ENCODE measurements at regions not wholly inside any gene's neighbourhood (a gene's known extent, or its start where the extent isn't known, plus 50 kb on each side); places are given as distances from the start of the nearest gene placed in this dataset.

- 67 to 82% methylated on average over 4 of the region's 4 CpGs for WGBS, 2 donors
- no peak overlapping the region for H3K4me3 ChIP-seq (ENCODE audit: low read depth in 1 of 2, low read length in 2 of 2)
- H3K9me3 ChIP-seq (ENCODE audit: control insufficient read depth in 2 of 2, insufficient read depth in 1 of 2, low read depth in 1 of 2, low read length in 1 of 2), result no peaks in the 10 kb centered on the region
- H3K36me3 ChIP-seq (ENCODE audit: control insufficient read depth in 2 of 2, insufficient read depth in 2 of 2, low read length in 1 of 2), result no peaks in the 10 kb centered on the region
- H3K4me1 ChIP-seq (ENCODE audit: control insufficient read depth in 2 of 2, insufficient read depth in 2 of 2, low read length in 1 of 2), result no peaks in the 10 kb centered on the region
- no peaks in the 10 kb centered on the region for H3K27me3 ChIP-seq (ENCODE audit: control insufficient read depth in 1 of 2, insufficient read depth in 2 of 2, low read length in 2 of 2)
- no peak overlapping the region for H3K27ac ChIP-seq (ENCODE audit: low read depth in 2 of 2, low read length in 1 of 2)
Observed at GRCh38 chr3:40593351-40593750, 68.6 kb downstream of the ZNF621 start.

DNA sequence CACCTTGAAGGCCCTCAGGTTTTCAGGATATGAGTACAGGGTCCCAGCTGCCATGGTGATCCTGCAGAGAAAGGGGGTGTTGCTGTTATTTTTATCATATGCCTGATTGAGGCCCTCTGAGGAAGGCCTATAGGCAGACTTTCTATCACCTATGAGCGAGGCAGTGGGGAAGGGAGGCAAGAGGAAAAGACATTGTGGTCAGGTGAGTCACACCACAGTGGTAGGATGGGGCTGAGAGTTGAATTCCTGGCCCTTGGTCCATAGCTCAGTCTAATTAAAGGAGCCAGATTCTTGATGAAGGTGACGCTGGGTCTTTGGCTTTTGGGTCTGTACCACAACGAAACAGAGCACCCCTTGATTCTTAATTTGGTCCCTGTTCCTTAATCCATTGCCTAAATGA, 72.7 kb downstream of the ZNF621 start:
- H3K36me3 ChIP-seq (ENCODE audit: control insufficient read depth in 2 of 2, insufficient read depth in 2 of 2, low read length in 1 of 2), result no peaks in the 10 kb centered on the region
- 90 to 91% methylated on average over 3 of the region's 3 CpGs for WGBS, 2 donors

GRCh38 chr3:40598338-40598737, 73.6 kb downstream of the ZNF621 start:
- Histone ChIP-seq H3K4me3 (ENCODE audit: low read depth in 1 of 2, low read length in 2 of 2) (no peak overlapping the region), H3K27me3 (ENCODE audit: control insufficient read depth in 1 of 2, insufficient read depth in 2 of 2, low read length in 2 of 2) (no peaks in the 10 kb centered on the region)

More for the DNA sequence above, 72.7 kb downstream of the ZNF621 start:
- no peaks in the 10 kb centered on the region for H3K27me3 ChIP-seq (ENCODE audit: control insufficient read depth in 1 of 2, insufficient read depth in 2 of 2, low read length in 2 of 2)
- no peaks in the 10 kb centered on the region for H3K9me3 ChIP-seq (ENCODE audit: control insufficient read depth in 2 of 2, insufficient read depth in 1 of 2, low read depth in 1 of 2, low read length in 1 of 2)
- no peak overlapping the region for H3K27ac ChIP-seq (ENCODE audit: low read depth in 2 of 2, low read length in 1 of 2)
- H3K4me3 ChIP-seq (ENCODE audit: low read depth in 1 of 2, low read length in 2 of 2), result no peak overlapping the region
- no peaks in the 10 kb centered on the region for H3K4me1 ChIP-seq (ENCODE audit: control insufficient read depth in 2 of 2, insufficient read depth in 2 of 2, low read length in 1 of 2)

GRCh38 chr3:40598962-40599361, 74.2 kb downstream of the ZNF621 start:
- Histone ChIP-seq H3K27ac (ENCODE audit: low read depth in 2 of 2, low read length in 1 of 2) (no peak overlapping the region), H3K4me3 (ENCODE audit: low read depth in 1 of 2, low read length in 2 of 2) (no peak overlapping the region), H3K9me3 (ENCODE audit: control insufficient read depth in 2 of 2, insufficient read depth in 1 of 2, low read depth in 1 of 2, low read length in 1 of 2) (no peaks in the 10 kb centered on the region), H3K36me3 (ENCODE audit: control insufficient read depth in 2 of 2, insufficient read depth in 2 of 2, low read length in 1 of 2) (no peaks in the 10 kb centered on the region), H3K27me3 (ENCODE audit: control insufficient read depth in 1 of 2, insufficient read depth in 2 of 2, low read length in 2 of 2) (no peaks in the 10 kb centered on the region), H3K4me1 (ENCODE audit: control insufficient read depth in 2 of 2, insufficient read depth in 2 of 2, low read length in 1 of 2) (no peaks in the 10 kb centered on the region)
- 82 to 87% methylated on average over 3 of the region's 3 CpGs for WGBS, 2 donors

More at GRCh38 chr3:40598338-40598737, 73.6 kb downstream of the ZNF621 start:
- Histone ChIP-seq H3K27ac (ENCODE audit: low read depth in 2 of 2, low read length in 1 of 2) (no peak overlapping the region), H3K9me3 (ENCODE audit: control insufficient read depth in 2 of 2, insufficient read depth in 1 of 2, low read depth in 1 of 2, low read length in 1 of 2) (no peaks in the 10 kb centered on the region), H3K36me3 (ENCODE audit: control insufficient read depth in 2 of 2, insufficient read depth in 2 of 2, low read length in 1 of 2) (no peaks in the 10 kb centered on the region), H3K4me1 (ENCODE audit: control insufficient read depth in 2 of 2, insufficient read depth in 2 of 2, low read length in 1 of 2) (no peaks in the 10 kb centered on the region)

GRCh38 chr3:40602778-40603385, 78.1 kb downstream of the ZNF621 start:
- Histone ChIP-seq H3K9me3 (ENCODE audit: control insufficient read depth in 2 of 2, insufficient read depth in 1 of 2, low read depth in 1 of 2, low read length in 1 of 2) (no peaks in the 10 kb centered on the region), H3K27me3 (ENCODE audit: control insufficient read depth in 1 of 2, insufficient read depth in 2 of 2, low read length in 2 of 2) (no peaks in the 10 kb centered on the region), H3K4me3 (ENCODE audit: low read depth in 1 of 2, low read length in 2 of 2) (no peak overlapping the region), H3K27ac (ENCODE audit: low read depth in 2 of 2, low read length in 1 of 2) (no peak overlapping the region), H3K4me1 (ENCODE audit: control insufficient read depth in 2 of 2, insufficient read depth in 2 of 2, low read length in 1 of 2) (peaks cover 0 to under 1% of the 10 kb centered on the region in 2 donors), H3K36me3 (ENCODE audit: control insufficient read depth in 2 of 2, insufficient read depth in 2 of 2, low read length in 1 of 2) (no peaks in the 10 kb centered on the region)
- WGBS, 2 donors, result 88 to 89% methylated on average over 1 of the region's 1 CpG

DNA sequence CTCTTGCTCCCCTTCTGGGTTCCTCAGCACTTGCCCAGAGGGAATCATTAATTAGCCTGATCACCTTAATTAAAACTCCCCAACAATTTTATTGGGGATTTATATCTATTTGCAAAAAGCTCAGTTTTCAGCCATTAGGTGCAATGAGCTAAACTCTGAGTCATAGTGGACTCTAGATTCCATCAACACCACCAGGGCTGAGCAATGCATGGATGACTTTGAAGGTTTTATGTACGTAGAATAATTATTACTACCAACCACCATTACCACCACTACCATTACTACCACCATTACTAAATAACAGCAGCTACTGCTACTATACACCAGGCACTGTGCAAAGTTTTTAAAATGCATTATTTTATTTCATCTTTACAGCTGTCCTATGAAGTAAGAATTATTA, 81.2 kb downstream of the ZNF621 start:
- H3K4me1 ChIP-seq (ENCODE audit: control insufficient read depth in 2 of 2, insufficient read depth in 2 of 2, low read length in 1 of 2), result peaks cover 0 to 3% of the 10 kb centered on the region in 2 donors
- H3K27me3 ChIP-seq (ENCODE audit: control insufficient read depth in 1 of 2, insufficient read depth in 2 of 2, low read length in 2 of 2), result no peaks in the 10 kb centered on the region
- H3K4me3 ChIP-seq (ENCODE audit: low read depth in 1 of 2, low read length in 2 of 2), result no peak overlapping the region
- 61 to 82% methylated on average over 1 of the region's 1 CpG for WGBS, 2 donors
- no peak overlapping the region for H3K27ac ChIP-seq (ENCODE audit: low read depth in 2 of 2, low read length in 1 of 2)
- no peaks in the 10 kb centered on the region for H3K9me3 ChIP-seq (ENCODE audit: control insufficient read depth in 2 of 2, insufficient read depth in 1 of 2, low read depth in 1 of 2, low read length in 1 of 2)
- no peaks in the 10 kb centered on the region for H3K36me3 ChIP-seq (ENCODE audit: control insufficient read depth in 2 of 2, insufficient read depth in 2 of 2, low read length in 1 of 2)

DNA sequence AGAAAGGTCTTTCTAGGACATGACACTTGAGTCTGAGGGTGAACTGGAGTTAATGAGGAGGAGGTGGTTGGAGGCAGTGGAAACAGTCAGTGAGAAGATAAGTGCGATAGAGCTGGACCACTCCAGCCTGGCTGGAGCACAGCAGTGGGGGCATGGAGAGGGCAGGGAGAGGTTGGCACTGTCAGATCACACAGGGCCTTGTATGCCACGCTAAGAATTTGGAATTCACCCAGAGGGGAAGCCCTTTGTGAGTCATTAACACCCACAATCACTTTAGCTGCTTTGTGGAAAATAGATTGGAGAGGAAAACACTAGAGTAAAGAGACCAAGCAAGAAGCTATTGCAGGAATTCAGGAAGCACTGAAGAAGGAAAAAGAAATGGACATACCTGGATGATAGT, 83.3 kb downstream of the ZNF621 start:
- Histone ChIP-seq H3K27ac (ENCODE audit: low read depth in 2 of 2, low read length in 1 of 2) (no peak overlapping the region), H3K36me3 (ENCODE audit: control insufficient read depth in 2 of 2, insufficient read depth in 2 of 2, low read length in 1 of 2) (no peaks in the 10 kb centered on the region), H3K4me3 (ENCODE audit: low read depth in 1 of 2, low read length in 2 of 2) (no peak overlapping the region), H3K27me3 (ENCODE audit: control insufficient read depth in 1 of 2, insufficient read depth in 2 of 2, low read length in 2 of 2) (no peaks in the 10 kb centered on the region), H3K9me3 (ENCODE audit: control insufficient read depth in 2 of 2, insufficient read depth in 1 of 2, low read depth in 1 of 2, low read length in 1 of 2) (no peaks in the 10 kb centered on the region), H3K4me1 (ENCODE audit: control insufficient read depth in 2 of 2, insufficient read depth in 2 of 2, low read length in 1 of 2) (peaks cover 0 to 3% of the 10 kb centered on the region in 2 donors)
- WGBS, 2 donors, result 40 to 43% methylated on average over 2 of the region's 2 CpGs

DNA sequence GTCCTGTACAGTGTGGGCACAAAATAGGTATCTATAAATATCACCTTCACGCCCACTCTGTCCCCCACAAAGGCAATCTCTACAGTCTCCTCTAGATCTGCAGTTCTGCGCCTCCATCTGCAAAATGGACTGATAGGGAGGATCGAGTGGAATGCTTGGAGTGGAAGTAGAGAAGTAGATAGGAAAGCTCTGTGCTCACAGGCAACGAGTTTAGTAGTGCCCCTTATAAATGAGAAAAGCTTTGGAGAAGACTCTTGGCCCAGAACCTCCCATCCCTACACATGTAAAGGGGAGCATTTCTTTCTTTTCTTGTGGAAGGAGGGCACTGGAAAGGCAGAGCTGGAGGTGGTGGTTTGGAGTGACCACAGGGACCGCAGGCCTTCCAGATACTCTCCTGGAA, 88.5 kb downstream of the ZNF621 start:
- no peak overlapping the region for H3K27ac ChIP-seq (ENCODE audit: low read depth in 2 of 2, low read length in 1 of 2)
- 90% methylated on average over 5 of the region's 5 CpGs for WGBS, 2 donors
- H3K4me1 ChIP-seq (ENCODE audit: control insufficient read depth in 2 of 2, insufficient read depth in 2 of 2, low read length in 1 of 2), result peaks cover 0 to 6% of the 10 kb centered on the region in 2 donors
- H3K9me3 ChIP-seq (ENCODE audit: control insufficient read depth in 2 of 2, insufficient read depth in 1 of 2, low read depth in 1 of 2, low read length in 1 of 2), result no peaks in the 10 kb centered on the region
- no peak overlapping the region for H3K4me3 ChIP-seq (ENCODE audit: low read depth in 1 of 2, low read length in 2 of 2)
- H3K36me3 ChIP-seq (ENCODE audit: control insufficient read depth in 2 of 2, insufficient read depth in 2 of 2, low read length in 1 of 2), result no peaks in the 10 kb centered on the region
- H3K27me3 ChIP-seq (ENCODE audit: control insufficient read depth in 1 of 2, insufficient read depth in 2 of 2, low read length in 2 of 2), result no peaks in the 10 kb centered on the region

DNA sequence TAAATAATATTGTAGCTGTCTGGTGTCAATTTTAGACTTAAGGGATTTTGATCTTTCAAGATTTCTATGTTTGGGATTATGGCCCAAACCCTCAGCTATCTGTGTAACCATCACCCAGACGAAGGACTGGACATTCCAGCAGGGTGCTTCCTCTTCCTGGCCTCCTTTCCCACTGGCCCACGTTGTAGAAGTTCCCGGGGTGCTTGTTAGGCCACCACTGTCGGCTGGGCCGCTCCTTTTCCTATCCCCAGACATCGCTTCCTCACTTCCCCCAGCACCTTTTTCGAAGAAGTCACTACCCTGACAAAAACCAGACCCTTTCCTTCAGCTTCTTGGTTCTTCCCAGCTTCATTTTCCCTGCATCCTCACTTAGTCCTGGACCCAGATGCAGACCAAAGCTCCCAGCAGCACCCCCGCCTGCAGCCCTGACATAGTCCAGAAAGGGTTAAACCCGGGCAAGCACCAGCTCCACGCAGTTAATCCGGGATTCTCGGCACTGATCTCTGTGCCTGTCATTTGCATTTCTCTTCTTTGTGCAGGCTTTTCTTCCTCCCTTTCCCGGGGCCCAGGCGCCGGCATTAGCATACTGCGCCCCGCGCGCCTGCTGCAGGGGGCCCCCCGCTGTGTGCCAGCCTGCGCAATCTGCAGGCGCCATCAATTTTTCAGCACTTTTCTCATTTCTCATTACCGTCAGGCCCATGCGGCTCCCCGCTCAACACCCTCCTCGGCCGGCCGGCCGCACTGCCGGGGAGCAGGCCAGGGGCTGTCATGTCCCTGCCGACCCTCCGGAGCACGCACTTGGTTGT, 90.6 kb downstream of the ZNF621 start:
- no peak overlapping the region for H3K27ac ChIP-seq (ENCODE audit: low read depth in 2 of 2, low read length in 1 of 2)
- no peaks in the 10 kb centered on the region for H3K27me3 ChIP-seq (ENCODE audit: control insufficient read depth in 1 of 2, insufficient read depth in 2 of 2, low read length in 2 of 2)
- peaks cover 0 to 6% of the 10 kb centered on the region in 2 donors for H3K4me1 ChIP-seq (ENCODE audit: control insufficient read depth in 2 of 2, insufficient read depth in 2 of 2, low read length in 1 of 2)
- H3K4me3 ChIP-seq (ENCODE audit: low read depth in 1 of 2, low read length in 2 of 2), result peak overlapping the region in 1 of 2 donors; percentile 13
- H3K36me3 ChIP-seq (ENCODE audit: control insufficient read depth in 2 of 2, insufficient read depth in 2 of 2, low read length in 1 of 2), result no peaks in the 10 kb centered on the region
- 22 to 26% methylated on average over 33 of the region's 33 CpGs for WGBS, 2 donors
- no peaks in the 10 kb centered on the region for H3K9me3 ChIP-seq (ENCODE audit: control insufficient read depth in 2 of 2, insufficient read depth in 1 of 2, low read depth in 1 of 2, low read length in 1 of 2)

Measured in esophagus (tissue), 2 donors.